Fibroblast of peridontal ligament (primary cell): ENCODE measurements at regions not wholly inside any gene's neighbourhood (a gene's known extent, or its start where the extent isn't known, plus 50 kb on each side); places are given as distances from the start of the nearest gene placed in this dataset.
"Not testable (repeated sequence)": the region's sequence is repeated elsewhere in the genome, so short reads cannot be mapped to it uniquely, and the experiment has no call there.

Experiments used
- DNase-seq: peaks from one replicate; pipeline ENCODE4 v3.0.0-alpha.2; 2010; ENCODE audit errors: extremely low read depth

DNA sequence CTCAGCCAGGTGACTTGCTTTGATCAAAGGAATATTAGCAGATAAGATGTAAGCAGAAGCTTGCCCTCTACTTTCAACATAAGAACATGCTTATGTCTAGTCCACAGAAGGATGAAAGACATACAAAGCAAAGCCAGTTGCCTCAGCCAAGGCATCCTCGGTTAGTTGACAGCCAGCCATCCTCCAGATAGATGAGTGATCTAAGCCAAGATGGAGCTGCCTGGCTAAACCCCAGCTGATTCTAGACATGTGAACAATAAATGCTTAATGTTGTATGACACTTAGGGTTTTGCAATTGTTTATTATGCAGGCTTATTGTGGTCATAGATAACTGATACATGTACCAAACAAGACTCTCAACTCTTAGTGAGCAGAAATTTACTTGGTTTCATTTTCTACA lies 157.6 kb upstream of the TMTC2 start:
- DNase-seq: peak; percentile 9

DNA sequence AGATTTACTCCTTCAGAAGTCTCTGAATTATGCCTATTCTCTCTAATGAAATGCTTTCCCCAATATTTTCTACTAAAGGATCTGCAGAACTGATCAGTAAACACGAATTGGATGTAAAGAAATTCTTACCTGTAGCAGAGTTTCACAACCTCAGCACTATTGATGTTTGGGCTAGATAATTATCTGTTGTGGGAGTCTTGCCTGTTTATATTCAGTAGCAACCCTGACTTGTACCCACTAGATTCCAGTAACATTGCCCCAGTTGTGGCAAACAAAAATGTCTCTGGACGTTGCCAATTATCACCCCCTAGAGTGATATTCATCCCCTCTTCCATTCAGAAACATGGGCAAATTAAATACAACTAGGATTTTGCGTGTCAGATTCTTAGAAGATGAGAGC lies 156.8 kb upstream of the TMTC2 start:
- DNase-seq: no peak

DNA sequence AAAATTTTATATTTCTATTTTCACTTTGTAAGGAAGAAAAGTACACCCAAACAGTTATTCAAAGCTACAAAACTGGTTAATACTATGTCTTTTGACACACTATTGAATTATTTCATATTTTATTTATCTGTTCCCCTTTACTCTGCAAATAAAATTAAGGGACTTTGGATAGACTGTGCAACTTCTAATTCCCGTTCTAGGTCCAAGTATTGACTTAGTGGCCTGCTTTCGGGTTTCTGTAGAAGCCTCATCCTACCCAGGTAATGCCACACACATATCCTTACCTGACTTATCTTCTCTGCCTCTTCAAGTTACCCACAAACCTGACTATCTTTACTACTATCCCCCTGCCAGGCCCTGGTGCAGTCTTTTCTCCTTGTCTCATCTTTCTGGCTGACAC lies 156.3 kb upstream of the TMTC2 start:
- no peak for DNase-seq

DNA sequence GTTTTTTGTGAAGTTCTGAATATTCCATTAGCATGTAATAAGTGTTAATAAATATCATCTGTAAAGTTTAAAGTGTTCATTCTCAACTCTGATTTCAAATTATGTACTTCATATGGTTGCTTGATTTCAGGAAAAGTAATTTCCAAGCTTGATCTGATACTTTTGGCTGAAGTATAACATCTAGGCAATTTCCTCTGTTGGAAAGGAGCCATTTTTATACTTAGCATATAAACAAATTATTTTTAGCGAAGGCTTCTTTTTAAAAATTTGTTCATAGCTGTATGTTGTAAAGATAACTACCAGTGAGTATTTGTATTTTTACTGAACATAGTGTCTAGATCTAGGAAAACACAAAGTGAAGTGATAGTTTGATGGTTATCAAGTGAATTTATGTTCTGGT lies 153.4 kb upstream of the TMTC2 start:
- DNase-seq: no peak

DNA sequence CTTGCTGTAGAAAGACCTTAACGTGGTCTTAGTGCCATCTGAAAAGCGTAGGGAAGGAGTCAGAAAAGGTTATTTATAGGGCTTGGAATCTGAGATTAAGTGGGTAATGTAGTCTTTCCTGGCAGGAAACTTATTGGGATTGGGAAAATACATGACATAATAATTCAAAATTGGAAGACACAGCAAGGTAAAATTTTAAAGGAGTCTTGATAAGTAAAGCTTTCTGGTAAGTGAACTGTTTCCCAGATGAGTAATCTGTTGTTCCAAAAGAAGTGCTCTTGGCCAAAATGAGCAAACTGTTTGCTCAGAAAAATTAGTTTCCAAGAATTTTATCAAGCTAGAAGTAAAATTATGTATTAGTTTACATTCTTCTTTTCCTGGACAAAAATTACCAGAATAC lies 149.3 kb upstream of the TMTC2 start:
- no peak for DNase-seq

DNA sequence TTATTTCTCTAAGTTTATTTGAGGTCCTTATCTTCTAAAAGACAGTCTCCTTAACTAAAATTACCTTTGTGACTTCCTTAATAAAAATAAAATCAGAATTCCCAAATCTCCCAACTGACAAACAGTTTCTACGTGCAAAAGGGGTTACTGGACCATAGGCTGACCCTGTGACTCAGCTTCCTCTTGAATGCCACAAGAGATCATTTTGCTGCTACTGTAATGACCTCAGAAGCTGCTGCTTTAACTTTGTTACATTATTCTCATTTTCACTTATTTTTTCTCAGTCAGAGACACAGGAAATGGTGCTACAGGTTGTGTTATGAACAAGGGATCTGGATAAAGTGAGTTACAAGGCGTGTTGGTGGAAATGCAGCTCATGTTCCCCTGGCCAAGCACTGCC lies 132.2 kb upstream of the TMTC2 start:
- no peak for DNase-seq

DNA sequence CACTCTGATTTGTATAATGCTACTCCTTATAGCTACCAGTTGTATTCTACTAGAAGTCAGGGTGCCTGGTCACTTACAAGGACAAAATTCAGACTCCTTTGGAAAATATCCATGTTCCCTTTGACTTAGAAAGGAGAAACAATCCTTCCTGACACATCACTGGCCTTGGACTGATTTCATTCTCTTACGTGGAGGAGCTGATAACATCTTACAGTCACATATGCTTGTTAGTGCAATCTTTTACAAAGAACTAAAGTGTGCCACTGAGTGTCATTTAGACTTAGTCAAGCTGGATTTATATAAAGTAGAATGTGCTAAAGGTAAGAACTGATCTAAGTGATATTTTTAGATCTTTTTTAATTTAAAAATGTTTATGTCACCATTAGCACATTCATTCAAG lies 131.0 kb upstream of the TMTC2 start:
- no peak for DNase-seq

DNA sequence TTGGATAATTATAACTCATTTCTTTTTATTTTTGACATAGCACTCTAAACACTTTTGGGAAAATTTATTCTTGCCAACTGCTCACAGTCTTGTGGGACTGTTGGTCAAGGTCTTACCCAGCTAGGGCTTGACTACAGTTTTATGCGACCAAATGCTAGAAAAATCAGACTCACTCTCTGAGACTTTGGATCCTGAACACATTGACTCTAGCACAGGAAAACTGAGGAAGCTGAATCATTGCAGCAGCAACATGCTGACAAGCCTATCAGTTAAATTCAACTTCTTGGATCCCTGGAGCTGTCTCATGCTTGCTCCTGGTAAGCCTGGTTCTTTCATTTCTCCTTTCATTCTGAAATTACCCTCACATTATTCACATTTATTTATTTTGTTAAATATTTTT lies 120.7 kb upstream of the TMTC2 start:
- no peak for DNase-seq

DNA sequence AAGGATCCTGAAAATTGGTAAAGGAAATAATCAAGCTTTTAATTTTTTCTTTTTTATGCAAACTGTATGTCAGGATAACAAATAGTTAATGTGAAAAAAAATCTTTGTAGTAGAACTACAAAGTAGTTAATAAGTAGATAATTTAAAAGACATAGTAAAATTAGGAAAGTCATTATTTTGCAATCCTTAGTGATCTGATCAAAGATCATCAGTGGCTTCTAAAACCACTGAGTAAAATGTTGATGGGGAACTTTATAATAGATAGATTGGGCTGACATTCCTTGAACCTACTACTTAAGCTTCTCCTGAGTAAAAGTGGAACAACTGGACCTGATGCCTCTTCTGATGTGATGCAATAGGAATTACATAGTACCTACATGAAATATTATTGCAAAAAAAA lies 119.0 kb upstream of the TMTC2 start:
- no peak for DNase-seq

DNA sequence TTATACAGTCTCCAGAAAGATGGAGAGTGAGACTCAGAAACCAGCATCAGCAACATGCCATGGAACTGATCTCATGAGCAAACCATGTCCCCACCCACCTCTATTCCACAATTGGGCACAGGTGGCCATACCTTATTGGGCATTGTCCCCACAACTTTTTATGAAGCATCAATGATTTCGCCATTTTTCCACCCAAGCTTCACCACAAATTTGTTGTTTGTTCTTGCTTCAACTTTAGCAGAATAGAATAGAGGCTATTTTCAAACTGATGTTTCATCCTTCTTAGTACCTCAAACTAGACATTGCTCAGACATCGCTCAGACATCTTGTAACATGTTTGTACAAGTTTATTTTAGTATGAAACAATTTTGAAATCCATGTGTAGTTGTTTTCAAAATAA lies 112.5 kb upstream of the TMTC2 start:
- no peak for DNase-seq

DNA sequence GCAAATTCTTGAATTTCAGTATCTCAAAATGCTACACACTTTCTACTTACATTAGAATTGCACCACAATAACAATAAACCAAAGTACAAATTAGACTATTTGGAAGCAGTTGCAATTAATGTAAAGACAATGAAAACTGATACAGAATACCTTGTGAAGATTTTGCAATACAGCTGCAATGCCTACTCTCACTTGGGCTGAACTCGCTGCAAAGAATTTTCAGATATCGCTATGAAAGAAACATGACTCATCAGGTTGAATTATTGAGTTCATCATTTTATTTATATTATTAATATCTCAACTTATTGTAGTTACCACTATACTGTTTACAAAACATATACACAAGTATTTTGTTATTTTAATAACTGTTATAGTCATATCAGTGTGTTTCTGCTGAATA lies 108.0 kb upstream of the TMTC2 start:
- no peak for DNase-seq

DNA sequence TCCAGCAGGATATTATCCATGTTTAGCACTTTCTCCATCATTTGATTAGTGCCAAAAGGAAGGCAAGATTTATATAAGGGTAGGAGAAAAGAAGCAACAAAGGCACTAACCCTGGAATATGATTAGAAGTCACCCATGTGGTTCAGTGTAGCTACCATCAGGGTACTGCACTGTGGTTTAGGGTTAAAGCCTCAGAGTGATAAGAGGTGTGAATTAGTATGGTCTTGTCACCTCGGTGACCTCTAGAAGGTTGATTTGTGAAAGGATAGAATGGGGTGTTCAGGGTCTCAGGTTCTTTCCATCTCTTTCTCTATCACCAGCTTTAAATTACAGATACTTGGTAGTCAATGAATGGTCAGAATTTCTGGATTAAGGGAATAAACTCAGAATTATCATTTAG lies 103.0 kb upstream of the TMTC2 start:
- DNase-seq: no peak

DNA sequence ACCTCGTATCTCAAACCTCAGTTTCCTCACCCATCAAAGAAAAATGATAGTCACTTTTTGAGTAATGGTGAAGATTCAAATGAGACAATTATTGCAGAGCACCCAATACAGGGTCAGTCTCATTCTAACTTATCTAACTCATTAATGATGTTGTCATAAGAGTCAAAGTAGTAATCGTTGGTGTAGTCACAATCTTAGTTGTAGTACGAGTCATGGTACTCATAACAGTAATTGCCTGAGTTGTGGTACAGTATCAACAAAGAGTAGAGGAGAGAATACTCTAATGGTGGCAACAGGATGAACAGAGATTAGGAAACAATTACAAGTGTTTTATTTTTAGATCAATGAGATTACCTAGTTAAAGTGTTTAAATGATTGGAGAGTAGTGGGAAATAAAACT lies 93.6 kb upstream of the TMTC2 start:
- DNase-seq: no peak

DNA sequence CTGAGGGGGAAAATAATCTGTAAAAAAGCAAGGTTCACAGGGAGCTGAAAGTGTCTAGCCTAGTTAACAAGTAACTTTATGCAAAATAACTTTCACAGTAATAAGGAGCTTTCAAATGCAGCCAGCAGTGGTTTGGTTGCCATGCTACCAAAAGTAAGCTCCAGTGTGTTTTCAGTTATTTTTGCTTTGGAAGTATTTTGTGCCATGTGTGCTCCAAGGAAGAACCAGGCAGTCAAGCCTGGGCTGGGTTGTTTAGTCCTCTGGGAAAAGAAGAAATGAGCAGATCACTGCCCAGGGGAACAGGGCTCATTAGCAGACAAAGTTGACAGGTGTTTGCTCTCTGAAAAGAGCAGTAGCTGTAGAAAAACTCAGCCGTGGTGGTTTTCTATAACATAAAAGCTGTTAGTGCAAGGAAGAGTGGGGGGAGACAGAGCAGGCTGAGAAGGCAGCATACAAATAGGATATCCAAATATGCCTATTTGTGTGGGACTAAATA lies 92.8 kb upstream of the TMTC2 start:
- no peak for DNase-seq

DNA sequence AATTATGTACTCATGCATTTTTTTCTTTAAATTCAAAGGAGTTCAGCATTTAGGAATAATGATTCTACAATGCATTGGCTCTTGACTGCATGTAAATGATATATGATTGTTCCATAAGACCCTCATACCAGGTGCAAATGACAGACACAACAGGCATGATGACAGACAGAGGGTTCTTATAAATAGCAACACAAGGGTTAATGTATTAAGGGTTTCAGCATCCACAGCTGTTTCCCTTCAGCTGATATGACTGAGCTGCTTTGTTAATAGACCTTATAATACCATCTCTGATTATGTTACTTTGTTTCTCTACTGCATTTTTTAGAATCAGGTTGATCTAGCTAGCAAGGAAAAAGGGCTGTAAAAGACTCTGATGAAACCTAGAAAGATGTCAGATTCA lies 90.8 kb upstream of the TMTC2 start:
- DNase-seq: no peak

DNA sequence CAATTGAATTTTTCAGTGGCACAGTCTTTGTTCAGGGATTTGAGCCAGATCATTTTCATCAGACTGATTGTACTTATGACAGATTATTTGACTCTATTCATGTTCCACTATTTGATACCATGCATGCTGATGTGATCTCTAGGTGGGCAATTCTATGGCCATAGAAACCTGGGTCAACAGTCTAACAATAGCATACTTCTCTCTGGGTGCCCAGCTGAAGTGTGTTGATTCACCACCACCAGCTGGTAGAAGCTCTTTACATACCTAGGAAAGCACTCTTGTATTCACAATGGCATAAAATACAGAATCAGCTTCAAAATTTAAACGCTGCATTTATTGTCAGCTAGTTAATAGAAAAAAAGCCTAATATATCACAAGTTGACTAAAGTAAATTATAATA lies 90.2 kb upstream of the TMTC2 start:
- DNase-seq: no peak

DNA sequence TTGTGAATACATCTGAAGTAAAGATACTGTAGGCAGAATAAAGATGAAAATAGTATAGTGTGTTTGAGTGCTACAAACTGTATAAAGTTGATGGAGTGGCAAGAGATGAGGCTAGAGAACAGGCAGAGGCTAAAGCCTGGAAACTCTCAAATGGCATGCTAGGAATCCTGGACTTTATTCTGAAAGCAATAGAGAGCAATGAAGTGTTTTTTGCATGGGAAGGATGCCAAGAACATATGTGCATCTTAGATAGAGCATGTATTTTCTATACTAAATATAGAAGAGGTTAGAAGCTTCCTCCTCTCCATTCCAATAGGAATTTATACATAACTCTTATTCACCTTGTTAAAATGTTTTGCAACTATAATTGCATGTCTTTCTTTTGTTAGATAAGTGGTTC lies 86.3 kb upstream of the TMTC2 start:
- peak; percentile 13 for DNase-seq

DNA sequence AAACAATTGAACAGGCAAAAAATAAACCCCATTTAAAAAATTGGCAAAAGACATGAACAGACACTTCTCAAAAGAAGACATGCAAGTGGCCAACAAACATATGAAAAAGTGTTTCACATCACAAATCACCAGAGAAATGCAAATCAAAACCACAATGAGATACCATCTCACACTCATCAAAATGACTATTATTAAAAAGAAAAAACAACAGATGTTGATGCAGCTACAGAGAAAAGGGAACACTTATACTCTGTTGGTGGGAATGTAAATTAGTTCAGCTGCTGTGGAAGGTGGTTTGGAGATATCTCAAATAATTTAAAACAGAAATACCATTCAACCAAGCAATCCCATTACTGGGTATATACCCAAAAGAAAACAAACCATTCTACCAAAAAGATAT lies 83.1 kb upstream of the TMTC2 start:
- DNase-seq: not testable (repeated sequence)

DNA sequence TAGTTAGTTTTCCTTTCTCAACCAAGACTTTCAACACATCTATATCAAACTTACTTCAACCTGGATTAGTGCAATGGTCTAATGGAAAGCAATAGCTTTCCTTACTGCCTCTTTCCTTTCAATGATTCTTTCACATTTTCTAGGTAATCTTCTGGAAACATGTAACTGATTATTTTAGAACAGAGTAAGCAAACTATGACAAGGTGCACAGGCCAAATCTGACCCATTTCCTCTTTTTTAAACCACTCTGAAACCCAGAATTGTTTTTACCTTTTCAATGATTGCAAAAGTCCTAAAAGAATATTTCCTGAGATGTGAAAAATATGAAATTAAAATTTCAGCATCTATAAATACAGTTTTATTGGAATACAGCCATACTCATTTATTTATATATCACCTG lies 81.6 kb upstream of the TMTC2 start:
- DNase-seq: no peak

DNA sequence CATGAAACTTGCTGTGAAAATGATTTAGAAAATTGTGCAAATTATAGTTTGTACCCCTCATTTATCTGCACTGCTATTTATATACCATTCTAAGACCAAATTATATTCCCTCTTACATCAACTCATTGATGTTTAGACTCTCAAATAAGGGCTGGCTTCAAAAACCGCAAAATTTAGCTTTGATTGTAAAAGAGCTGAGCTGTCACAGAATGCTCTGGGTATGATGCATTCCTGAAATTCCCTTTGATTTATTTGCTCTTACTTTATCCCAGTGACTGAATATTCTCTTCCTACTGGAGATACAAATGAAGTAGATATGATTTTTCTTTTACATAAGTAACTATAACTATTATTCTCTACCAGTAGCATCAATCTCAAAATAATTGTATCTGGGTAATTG lies 78.0 kb upstream of the TMTC2 start:
- peak; percentile 88 for DNase-seq

DNA sequence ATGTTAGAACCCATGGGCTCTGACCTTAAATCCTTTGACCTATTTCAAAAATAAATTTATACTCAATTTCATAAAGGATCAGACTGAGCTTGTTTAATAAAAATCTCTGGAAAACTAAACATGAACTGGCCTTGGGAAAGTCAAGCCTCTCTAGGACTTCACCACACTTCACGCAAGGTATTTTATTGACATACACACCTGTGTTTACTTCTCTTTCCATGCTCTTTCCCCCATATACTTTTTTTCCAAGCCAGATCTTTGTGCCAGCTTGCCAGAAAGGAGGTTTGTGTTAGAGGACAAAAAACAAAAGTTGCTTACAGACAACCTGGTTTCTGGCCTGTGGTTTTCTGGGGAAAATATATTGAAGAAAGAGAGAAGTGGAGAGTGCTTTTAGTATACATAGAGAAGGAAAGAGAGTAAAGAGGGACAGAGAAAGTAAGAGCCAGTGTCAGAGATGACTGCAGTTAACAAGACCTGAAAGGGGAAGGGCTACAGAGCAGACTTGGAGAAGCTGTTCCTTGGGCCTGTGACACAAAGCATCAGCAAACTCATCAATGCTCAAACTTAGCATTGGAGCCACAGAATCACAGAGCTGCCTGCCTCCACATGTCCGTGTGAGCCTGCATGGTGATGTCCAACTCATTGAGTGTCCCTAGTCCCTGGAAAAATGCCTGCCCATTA lies 77.3 kb upstream of the TMTC2 start:
- peak; percentile 3 for DNase-seq

DNA sequence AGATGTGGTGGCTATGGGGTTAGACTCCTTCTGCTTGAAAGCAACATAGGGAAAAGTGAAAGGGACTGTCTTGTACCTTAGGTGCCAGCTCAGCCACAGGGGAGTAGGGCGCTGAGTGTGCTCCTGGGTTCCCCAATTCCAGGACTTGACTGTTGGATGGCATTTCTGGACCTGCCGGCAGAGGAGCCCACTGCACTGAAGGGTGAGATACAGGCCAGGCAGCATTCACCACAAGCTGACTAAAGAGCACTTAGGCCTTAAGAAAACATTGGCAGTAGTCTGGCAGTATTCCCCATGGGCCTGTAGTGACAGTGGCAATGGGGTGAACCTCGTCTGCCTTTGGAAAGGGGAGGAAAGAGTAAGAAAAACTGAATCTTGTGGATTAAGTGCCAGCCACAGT lies 67.1 kb upstream of the TMTC2 start:
- no peak for DNase-seq

DNA sequence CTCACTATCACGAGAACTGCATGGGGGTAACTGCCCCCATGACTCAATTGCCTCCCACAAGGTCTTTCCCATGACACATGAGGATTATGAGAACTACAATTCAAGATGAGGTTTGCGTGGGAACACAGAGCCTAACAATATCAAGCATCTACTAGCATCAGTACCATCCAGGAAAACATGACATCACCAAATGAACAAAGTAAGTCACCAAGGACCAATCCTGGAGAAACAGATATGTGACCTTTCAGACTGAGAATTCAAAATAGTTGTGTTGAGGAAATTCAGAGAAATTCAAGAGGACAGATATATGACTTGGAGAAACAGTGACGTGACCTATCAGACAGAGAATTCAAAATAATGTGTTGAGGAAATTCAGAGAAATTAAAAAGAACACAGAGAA lies 65.8 kb upstream of the TMTC2 start:
- no peak for DNase-seq

DNA sequence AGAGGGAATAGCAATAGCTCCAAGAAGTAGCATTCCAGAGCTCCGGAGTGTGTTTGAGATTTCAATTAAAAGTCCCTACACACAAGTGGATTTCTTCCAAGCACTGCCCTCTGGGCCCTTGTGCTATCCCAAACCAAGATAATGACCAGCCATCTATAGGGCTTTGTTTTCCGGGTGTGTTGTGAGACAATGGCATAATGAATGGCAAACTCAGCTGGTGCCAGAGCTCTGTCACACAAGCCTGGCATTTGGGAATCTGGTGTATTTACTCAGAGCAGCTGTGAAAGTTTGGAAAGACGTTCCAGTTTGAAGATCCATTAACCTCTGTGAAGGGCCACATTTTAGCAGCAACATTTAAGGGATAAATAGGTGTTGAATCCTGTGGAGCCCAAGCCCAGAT lies 61.2 kb upstream of the TMTC2 start:
- DNase-seq: no peak
